ENCODE measurements at regions not wholly inside any gene's neighbourhood (a gene's known extent, or its start where the extent isn't known, plus 50 kb on each side); places are given as distances from the start of the nearest gene placed in this dataset.

DNA sequence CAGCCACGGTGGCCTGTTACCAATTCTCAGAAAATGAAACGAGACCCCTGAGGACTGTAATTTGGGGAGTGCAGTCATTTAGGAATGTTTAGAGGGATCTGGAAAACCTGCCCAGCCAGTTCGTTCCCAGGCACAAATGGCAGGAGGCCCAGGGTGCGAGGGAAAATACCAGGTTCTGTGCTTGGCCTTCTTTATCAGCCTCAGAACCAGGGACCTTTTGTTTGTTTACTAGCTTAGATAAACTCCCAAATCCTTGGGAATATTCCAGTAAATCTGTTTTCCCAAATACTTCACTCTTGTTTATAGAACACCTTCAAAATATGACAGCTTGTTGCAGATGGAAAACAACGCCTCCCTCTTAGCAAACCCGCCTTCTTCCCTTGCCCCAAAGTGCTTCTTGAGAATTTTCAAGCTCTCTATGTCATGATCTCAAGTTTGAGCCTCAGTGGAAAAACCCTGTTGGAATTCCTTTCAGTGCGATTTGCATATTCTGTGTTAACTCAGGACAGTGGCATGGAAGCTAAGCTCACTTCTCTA is 400.3 kb upstream of the SMIM21 start:
- TF ChIP-seq, protein P1, sequence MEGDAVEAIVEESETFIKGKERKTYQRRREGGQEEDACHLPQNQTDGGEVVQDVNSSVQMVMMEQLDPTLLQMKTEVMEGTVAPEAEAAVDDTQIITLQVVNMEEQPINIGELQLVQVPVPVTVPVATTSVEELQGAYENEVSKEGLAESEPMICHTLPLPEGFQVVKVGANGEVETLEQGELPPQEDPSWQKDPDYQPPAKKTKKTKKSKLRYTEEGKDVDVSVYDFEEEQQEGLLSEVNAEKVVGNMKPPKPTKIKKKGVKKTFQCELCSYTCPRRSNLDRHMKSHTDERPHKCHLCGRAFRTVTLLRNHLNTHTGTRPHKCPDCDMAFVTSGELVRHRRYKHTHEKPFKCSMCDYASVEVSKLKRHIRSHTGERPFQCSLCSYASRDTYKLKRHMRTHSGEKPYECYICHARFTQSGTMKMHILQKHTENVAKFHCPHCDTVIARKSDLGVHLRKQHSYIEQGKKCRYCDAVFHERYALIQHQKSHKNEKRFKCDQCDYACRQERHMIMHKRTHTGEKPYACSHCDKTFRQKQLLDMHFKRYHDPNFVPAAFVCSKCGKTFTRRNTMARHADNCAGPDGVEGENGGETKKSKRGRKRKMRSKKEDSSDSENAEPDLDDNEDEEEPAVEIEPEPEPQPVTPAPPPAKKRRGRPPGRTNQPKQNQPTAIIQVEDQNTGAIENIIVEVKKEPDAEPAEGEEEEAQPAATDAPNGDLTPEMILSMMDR (IDR thresholded peaks at IDR 0.05): no peak

DNA sequence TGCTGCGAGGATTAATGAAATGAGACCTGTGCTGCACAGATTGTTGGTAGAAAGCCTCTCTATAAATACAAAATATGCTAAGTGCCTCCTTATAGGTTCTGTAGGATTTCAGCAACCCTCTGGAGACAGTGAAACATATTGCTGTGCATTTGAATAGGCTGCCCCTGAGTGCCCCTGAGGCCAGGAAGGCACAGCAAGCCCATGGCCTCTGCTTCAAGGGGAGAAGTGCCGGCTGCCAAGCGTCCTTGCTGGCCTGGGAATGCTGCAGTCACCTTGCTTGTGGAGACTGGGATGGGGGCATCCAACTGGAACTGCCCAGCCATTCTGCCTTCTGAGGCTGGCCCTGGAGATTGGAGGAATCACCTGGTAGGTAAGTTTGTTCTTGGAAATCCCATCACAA is 397.2 kb upstream of the SMIM21 start:
- TF ChIP-seq, protein P1 (IDR thresholded peaks at IDR 0.05): no peak

DNA sequence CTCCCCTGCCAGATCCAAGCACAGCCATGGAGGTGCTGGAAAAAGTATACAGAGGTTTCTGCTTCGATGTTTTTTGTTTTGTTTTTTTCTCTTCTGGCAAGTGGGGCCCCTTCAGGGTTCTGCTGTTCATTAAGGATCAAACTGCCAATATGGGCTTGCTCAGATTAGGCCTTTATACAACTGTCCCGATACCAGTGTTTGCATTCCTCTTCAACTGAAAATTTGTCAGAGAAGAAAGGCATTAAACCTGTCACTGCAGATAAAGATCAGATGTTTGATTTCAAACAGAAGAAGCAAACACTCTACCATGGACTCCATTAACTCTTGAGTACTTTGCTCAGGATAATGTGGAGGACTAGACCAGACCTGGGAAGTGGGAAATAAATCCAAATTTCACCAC is 396.0 kb upstream of the SMIM21 start:
- TF ChIP-seq, protein P1 (IDR thresholded peaks at IDR 0.05): no peak

DNA sequence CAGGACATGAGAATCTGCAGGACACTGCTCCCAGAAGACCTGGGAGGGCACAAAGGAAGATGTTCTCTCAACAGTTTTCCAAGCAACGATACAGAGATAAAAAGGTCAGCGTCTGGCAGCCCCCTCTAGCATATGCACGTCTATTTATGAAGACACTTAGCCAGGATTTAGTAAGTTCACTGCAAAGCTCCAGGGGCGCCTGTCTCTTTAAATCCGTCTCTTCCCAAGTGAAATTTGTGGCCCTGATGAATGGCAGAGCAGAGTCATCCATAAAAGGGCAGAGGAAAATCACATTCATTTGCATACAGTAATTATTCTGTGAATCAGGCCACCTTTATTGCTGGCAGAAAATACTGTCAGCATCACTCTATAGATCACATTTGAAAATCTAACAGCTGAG is 390.9 kb upstream of the SMIM21 start:
- TF ChIP-seq, protein P1 (IDR thresholded peaks at IDR 0.05): no peak

DNA sequence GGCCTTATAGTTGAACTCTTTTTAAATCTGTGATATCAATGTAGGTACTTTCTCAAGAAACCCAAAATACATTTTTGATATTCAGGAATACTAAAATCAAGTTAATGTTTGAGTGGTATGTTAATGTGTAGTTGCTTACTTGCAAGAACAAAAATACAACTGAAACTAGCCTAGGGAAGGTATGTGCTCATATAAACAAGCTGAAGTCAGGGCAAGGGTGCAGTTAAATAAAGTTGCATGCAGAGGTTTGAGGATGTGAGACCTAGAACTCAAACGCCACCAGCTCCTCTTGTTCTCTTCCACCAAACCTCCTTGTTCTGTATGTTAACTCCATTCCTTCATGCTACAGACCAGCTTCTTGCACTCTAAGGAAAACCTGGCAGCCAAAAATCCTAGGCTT is 388.3 kb upstream of the SMIM21 start:
- TF ChIP-seq, protein P1 (IDR thresholded peaks at IDR 0.05): no peak

DNA sequence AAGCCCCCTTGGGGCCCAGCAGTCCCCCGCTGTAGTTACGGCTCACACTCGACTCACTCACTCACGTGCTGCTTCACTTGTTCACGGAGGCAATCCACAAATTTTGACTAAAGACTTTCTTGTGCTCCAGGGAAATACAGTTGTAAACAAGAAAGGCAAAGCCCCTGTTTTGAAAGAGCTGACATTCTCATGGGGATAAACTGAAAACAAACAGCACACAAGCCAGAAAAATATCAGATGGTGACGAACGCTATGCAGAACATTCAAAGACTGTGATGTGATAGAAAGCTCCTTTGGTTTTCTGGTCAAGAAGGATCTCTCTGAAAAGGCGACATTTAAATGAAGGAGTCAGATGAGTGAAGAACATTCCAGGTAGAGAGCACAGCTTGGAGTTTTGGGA is 385.3 kb upstream of the SMIM21 start:
- TF ChIP-seq, protein P1 (IDR thresholded peaks at IDR 0.05): no peak

DNA sequence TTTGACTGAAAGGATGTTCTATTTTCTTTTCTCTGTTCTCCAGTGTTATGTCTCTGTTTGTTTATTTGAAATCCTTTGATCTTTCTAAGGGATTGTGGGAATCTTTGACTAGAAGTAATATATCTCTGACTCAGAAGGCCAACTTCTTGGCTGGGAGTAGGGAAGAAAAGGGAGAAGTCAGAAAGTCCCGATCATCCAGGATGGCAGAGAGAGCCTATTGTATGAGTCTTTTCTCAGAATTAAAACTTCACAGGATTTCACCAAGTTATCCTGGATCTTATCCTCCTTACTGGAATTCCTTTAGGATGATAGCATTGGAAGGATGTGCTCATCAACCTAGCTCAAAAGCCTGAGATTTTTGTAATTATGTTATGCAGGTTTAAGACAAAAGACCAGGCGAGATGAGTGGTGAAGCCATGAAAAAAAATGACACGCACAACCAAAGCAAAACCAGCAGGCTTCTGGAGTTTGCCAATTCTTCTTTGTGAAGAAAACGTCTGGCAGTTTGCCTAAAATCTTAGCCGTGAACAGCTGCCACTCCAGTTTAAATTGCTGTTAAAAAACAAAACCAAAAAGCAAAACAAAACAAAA is 383.6 kb upstream of the SMIM21 start:
- TF ChIP-seq, protein P1 (IDR thresholded peaks at IDR 0.05): no peak

DNA sequence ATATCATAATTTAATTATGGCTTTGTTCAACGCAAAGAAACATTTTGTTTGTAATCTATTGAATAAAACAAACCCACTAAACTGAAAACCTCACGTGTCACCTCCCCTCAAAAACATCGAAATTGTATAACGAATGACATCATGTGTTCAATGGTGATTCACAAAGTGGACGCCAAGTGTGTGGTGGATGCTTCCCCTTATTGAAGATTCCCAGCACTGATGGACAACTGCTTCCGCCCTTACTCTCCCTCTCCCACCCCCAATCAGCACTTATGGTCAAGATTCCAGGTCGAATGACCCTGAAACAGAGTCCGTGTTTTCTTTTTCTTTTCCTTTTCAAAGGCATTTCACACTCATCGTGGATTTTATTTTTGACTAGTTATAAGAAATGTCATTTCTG is 383.0 kb upstream of the SMIM21 start:
- TF ChIP-seq, protein P1 (IDR thresholded peaks at IDR 0.05): no peak

Measured in LNCAP (cell line).